ENCODE measurements at regions not wholly inside any gene's neighbourhood (a gene's known extent, or its start where the extent isn't known, plus 50 kb on each side); places are given as distances from the start of the nearest gene placed in this dataset.

GRCh38 chr6:164690702-164691500 lies 618.5 kb downstream of the C6orf118 start:
- H3K36me3 ChIP-seq (ENCODE audit: control insufficient read depth in 2 of 2, extremely low read depth in 1 of 2, insufficient read depth in 2 of 2, low read length in 2 of 2), result no peaks in the 10 kb centered on the region
- TF ChIP-seq EZH2 (IDR thresholded peaks at IDR 0.05; ENCODE audit: low read length) (no peak), CTCF (optimal IDR thresholded peaks at IDR 0.05 in 1 of 3, IDR thresholded peaks at IDR 0.05 in 1 of 3, conservative IDR thresholded peaks at IDR 0.05 in 1 of 3; ENCODE audit: extremely low read depth in 1 of 3, insufficient read depth in 2 of 3, low read length in 3 of 3) (no peak)
- H3K79me2 ChIP-seq (ENCODE audit: control insufficient read depth, insufficient read depth, low read length), result no peaks in the 10 kb centered on the region
- no peaks in the 10 kb centered on the region for H3K27me3 ChIP-seq (ENCODE audit: control insufficient read depth, extremely low read depth, insufficient read depth, low read length)
- no peak overlapping the region for H3K9ac ChIP-seq (ENCODE audit: control insufficient read depth, extremely low read depth, insufficient read depth, low read length)
- H3K4me2 ChIP-seq (ENCODE audit: control insufficient read depth, extremely low read depth, insufficient read depth, low read depth, low read length), result no peak overlapping the region
- FAIRE-seq (no peak), DNase-seq (ENCODE audit: low read depth, low spot score) (no peak)
- H3K4me1 ChIP-seq (ENCODE audit: control insufficient read depth, extremely low read depth, insufficient read depth, low read length), result no peaks in the 10 kb centered on the region
- dilution Hi-C loops (cut with MboI; ENCODE audit: extremely low pct_ligation_motif_present, low sequenced_read_pairs), result no loop called here
- H3K9me3 ChIP-seq (ENCODE audit: control insufficient read depth, low read depth, low read length), result no peaks in the 10 kb centered on the region
- H4K20me1 ChIP-seq (ENCODE audit: control insufficient read depth, extremely low read depth, insufficient read depth, low read length), result no peaks in the 10 kb centered on the region
- H3K4me3 ChIP-seq (ENCODE audit: control insufficient read depth in 2 of 3, extremely low read depth in 1 of 3, insufficient read depth in 2 of 3, low read depth in 1 of 3, low read length in 3 of 3), result no peak overlapping the region
- no peaks in the 10 kb centered on the region for H3K9me1 ChIP-seq (ENCODE audit: control insufficient read depth, extremely low read depth, insufficient read depth, low read length)
- H2AFZ ChIP-seq (ENCODE audit: control insufficient read depth, low read length), result no peak overlapping the region
- no peak overlapping the region for H3K27ac ChIP-seq (ENCODE audit: control insufficient read depth, insufficient read depth, low read length)

DNA sequence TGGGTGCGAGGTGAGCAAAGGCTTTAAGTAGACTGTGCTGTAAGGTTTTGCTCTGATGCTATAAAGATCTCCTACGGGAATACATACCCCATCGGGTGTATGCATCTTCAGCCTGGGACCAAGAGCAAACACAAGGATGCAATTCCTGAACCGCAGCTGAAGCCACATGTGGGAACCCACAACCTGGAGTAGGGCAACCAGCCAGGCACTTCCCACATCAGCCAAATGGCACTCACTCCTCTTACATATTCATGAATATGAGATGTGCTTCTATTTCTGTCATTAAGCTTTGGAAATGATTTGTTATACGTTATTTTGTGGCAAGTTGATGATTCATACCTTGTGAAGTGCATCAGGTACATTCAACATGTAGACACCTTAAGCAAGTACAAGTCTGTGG lies 619.2 kb downstream of the C6orf118 start:
- Histone ChIP-seq H3K27me3 (ENCODE audit: control insufficient read depth, extremely low read depth, insufficient read depth, low read length) (no peaks in the 10 kb centered on the region), H2AFZ (ENCODE audit: control insufficient read depth, low read length) (no peak overlapping the region), H3K36me3 (ENCODE audit: control insufficient read depth in 2 of 2, extremely low read depth in 1 of 2, insufficient read depth in 2 of 2, low read length in 2 of 2) (no peaks in the 10 kb centered on the region), H4K20me1 (ENCODE audit: control insufficient read depth, extremely low read depth, insufficient read depth, low read length) (no peaks in the 10 kb centered on the region), H3K27ac (ENCODE audit: control insufficient read depth, insufficient read depth, low read length) (no peak overlapping the region), H3K9me3 (ENCODE audit: control insufficient read depth, low read depth, low read length) (no peaks in the 10 kb centered on the region), H3K4me1 (ENCODE audit: control insufficient read depth, extremely low read depth, insufficient read depth, low read length) (no peaks in the 10 kb centered on the region), H3K4me2 (ENCODE audit: control insufficient read depth, extremely low read depth, insufficient read depth, low read depth, low read length) (no peak overlapping the region), H3K9me1 (ENCODE audit: control insufficient read depth, extremely low read depth, insufficient read depth, low read length) (no peaks in the 10 kb centered on the region), H3K9ac (ENCODE audit: control insufficient read depth, extremely low read depth, insufficient read depth, low read length) (no peak overlapping the region), H3K79me2 (ENCODE audit: control insufficient read depth, insufficient read depth, low read length) (no peaks in the 10 kb centered on the region), H3K4me3 (ENCODE audit: control insufficient read depth in 2 of 3, extremely low read depth in 1 of 3, insufficient read depth in 2 of 3, low read depth in 1 of 3, low read length in 3 of 3) (no peak overlapping the region)
- dilution Hi-C loops (cut with MboI; ENCODE audit: extremely low pct_ligation_motif_present, low sequenced_read_pairs), result no loop called here
- TF ChIP-seq CTCF (optimal IDR thresholded peaks at IDR 0.05 in 1 of 3, IDR thresholded peaks at IDR 0.05 in 1 of 3, conservative IDR thresholded peaks at IDR 0.05 in 1 of 3; ENCODE audit: extremely low read depth in 1 of 3, insufficient read depth in 2 of 3, low read length in 3 of 3), result no peak
- FAIRE-seq (no peak), DNase-seq (ENCODE audit: low read depth, low spot score) (no peak)

All from keratinocyte (primary cell).